H7 (cell line): ENCODE measurements at regions not wholly inside any gene's neighbourhood (a gene's known extent, or its start where the extent isn't known, plus 50 kb on each side); places are given as distances from the start of the nearest gene placed in this dataset.

ENCODE experiments used
- DNase-seq: peaks from one replicate; pipeline ENCODE4 v3.0.0; 2012
- H3K27me3 ChIP-seq: 2 replicates; pipeline ENCODE4 v1.6.0; 2011; ENCODE audit warnings: mild to moderate bottlenecking, low read length; ENCODE audit not compliant: control insufficient read depth, insufficient read depth
- H3K36me3 ChIP-seq: replicated peaks from 2 replicates; pipeline ENCODE4 v1.5.1; 2011; ENCODE audit warnings: low read length; ENCODE audit not compliant: control insufficient read depth, insufficient read depth
- H3K4me3 ChIP-seq: 2 replicates; pipeline ENCODE4 v1.5.1; 2011; ENCODE audit warnings: low read depth, mild to moderate bottlenecking, control low read depth, low read length, moderate library complexity; ENCODE audit not compliant: insufficient read depth

- no peaks in the 10 kb centered on the region for H3K27me3 ChIP-seq
- DNase-seq, result no peak
- H3K36me3 ChIP-seq, result no peaks in the 10 kb centered on the region
- H3K4me3 ChIP-seq, result no peak overlapping the region
Measured at GRCh38 chr3:182241766-182242488, 530.2 kb downstream of the SOX2 start.

GRCh38 chr3:182242489-182242942, 530.8 kb downstream of the SOX2 start:
- Histone ChIP-seq H3K4me3 (no peak overlapping the region), H3K36me3 (no peaks in the 10 kb centered on the region), H3K27me3 (no peaks in the 10 kb centered on the region)
- no peak for DNase-seq

GRCh38 chr3:182243625-182244024, 531.9 kb downstream of the SOX2 start:
- H3K36me3 ChIP-seq, result no peaks in the 10 kb centered on the region
- no peaks in the 10 kb centered on the region for H3K27me3 ChIP-seq
- DNase-seq, result no peak
- no peak overlapping the region for H3K4me3 ChIP-seq

GRCh38 chr3:182244222-182244971, 532.7 kb downstream of the SOX2 start:
- H3K36me3 ChIP-seq, result no peaks in the 10 kb centered on the region
- DNase-seq, result no peak
- H3K4me3 ChIP-seq, result no peak overlapping the region
- H3K27me3 ChIP-seq, result no peaks in the 10 kb centered on the region

- H3K4me3 ChIP-seq, result no peak overlapping the region
- H3K27me3 ChIP-seq, result no peaks in the 10 kb centered on the region
- H3K36me3 ChIP-seq, result no peaks in the 10 kb centered on the region
- no peak for DNase-seq
Measured at GRCh38 chr3:182245059-182245458, 533.3 kb downstream of the SOX2 start.

GRCh38 chr3:182246870-182247269, 535.1 kb downstream of the SOX2 start:
- no peak overlapping the region for H3K4me3 ChIP-seq
- H3K27me3 ChIP-seq, result no peaks in the 10 kb centered on the region
- no peak for DNase-seq
- no peaks in the 10 kb centered on the region for H3K36me3 ChIP-seq

GRCh38 chr3:182248349-182248880, 536.7 kb downstream of the SOX2 start:
- no peaks in the 10 kb centered on the region for H3K27me3 ChIP-seq
- no peak for DNase-seq
- H3K36me3 ChIP-seq, result no peaks in the 10 kb centered on the region
- H3K4me3 ChIP-seq, result no peak overlapping the region

- H3K4me3 ChIP-seq, result no peak overlapping the region
- H3K27me3 ChIP-seq, result no peaks in the 10 kb centered on the region
- H3K36me3 ChIP-seq, result no peaks in the 10 kb centered on the region
- DNase-seq, result no peak
Measured at GRCh38 chr3:182252802-182253201, 540.5 kb upstream of the ATP11B start.

- DNase-seq, result no peak
- H3K4me3 ChIP-seq, result no peak overlapping the region
- no peaks in the 10 kb centered on the region for H3K36me3 ChIP-seq
- no peaks in the 10 kb centered on the region for H3K27me3 ChIP-seq
Measured at GRCh38 chr3:182255158-182255557, 538.1 kb upstream of the ATP11B start.

GRCh38 chr3:182257361-182257760, 535.9 kb upstream of the ATP11B start:
- no peaks in the 10 kb centered on the region for H3K36me3 ChIP-seq
- DNase-seq, result no peak
- H3K4me3 ChIP-seq, result no peak overlapping the region
- H3K27me3 ChIP-seq, result no peaks in the 10 kb centered on the region

GRCh38 chr3:182258538-182259177, 534.6 kb upstream of the ATP11B start:
- H3K27me3 ChIP-seq, result no peaks in the 10 kb centered on the region
- DNase-seq, result peak; percentile 52

GRCh38 chr3:182259579-182259978, 533.7 kb upstream of the ATP11B start:
- DNase-seq, result peak; percentile 40
- no peak overlapping the region for H3K4me3 ChIP-seq
- no peaks in the 10 kb centered on the region for H3K36me3 ChIP-seq

More at GRCh38 chr3:182258538-182259177, 534.6 kb upstream of the ATP11B start:
- Histone ChIP-seq H3K4me3 (no peak overlapping the region), H3K36me3 (no peaks in the 10 kb centered on the region)

GRCh38 chr3:182261041-182261440, 532.3 kb upstream of the ATP11B start:
- no peak overlapping the region for H3K4me3 ChIP-seq
- no peak for DNase-seq
- no peaks in the 10 kb centered on the region for H3K36me3 ChIP-seq
- no peaks in the 10 kb centered on the region for H3K27me3 ChIP-seq

More at GRCh38 chr3:182259579-182259978, 533.7 kb upstream of the ATP11B start:
- H3K27me3 ChIP-seq, result no peaks in the 10 kb centered on the region

GRCh38 chr3:182268711-182269110, 524.6 kb upstream of the ATP11B start:
- no peaks in the 10 kb centered on the region for H3K27me3 ChIP-seq
- H3K4me3 ChIP-seq, result no peak overlapping the region
- no peaks in the 10 kb centered on the region for H3K36me3 ChIP-seq
- no peak for DNase-seq
